Tibial artery (tissue), 4 donors: ENCODE measurements at regions not wholly inside any gene's neighbourhood (a gene's known extent, or its start where the extent isn't known, plus 50 kb on each side); places are given as distances from the start of the nearest gene placed in this dataset.
"Not testable (repeated sequence)": the region's sequence is repeated elsewhere in the genome, so short reads cannot be mapped to it uniquely, and the experiment has no call there.

ENCODE experiments used
- DNase-seq, 2 donors: peaks; one replicate each; pipeline ENCODE4 v3.0.0-alpha.2; 2019
- H3K27ac ChIP-seq, 2 donors: fragments of 200-600 bp; sonication (generic) in 1 of 2; 1 replicate in 1 of 2; 2 replicates in 1 of 2; pipeline ENCODE4 v1.5.1; 2018 to 2019; ENCODE audit warnings: mild to moderate bottlenecking in 1 of 2
- H3K27me3 ChIP-seq, 2 donors: fragments of 200-600 bp; sonication (generic) in 1 of 2; one replicate each; pipeline versions ENCODE4 v1.5.1 to v1.6.0; 2016 to 2019
- H3K36me3 ChIP-seq, 3 donors: fragments of 200-600 bp; sonication (generic) in 2 of 3; one replicate each; pipeline ENCODE4 v1.5.1; 2016 to 2019; ENCODE audit warnings: mild to moderate bottlenecking in 2 of 3
- H3K4me1 ChIP-seq, 4 donors: fragments of 200-600 bp; sonication (generic) in 2 of 4; 1 replicate in 3 of 4; 2 replicates in 1 of 4; pipeline ENCODE4 v1.5.1; 2016 to 2019
- H3K4me3 ChIP-seq, 2 donors: fragments of 200-600 bp; sonication (generic) in 1 of 2; 1 replicate in 1 of 2; 2 replicates in 1 of 2; pipeline ENCODE4 v1.5.1; 2018 to 2019; ENCODE audit warnings: mild to moderate bottlenecking in 2 of 2
- H3K9me3 ChIP-seq, 3 donors: fragments of 200-600 bp; sonication (generic) in 1 of 3; one replicate each; pipeline ENCODE4 v1.5.1; 2016 to 2019
- CTCF ChIP-seq, 2 experiments: fragments of 200-600 bp in 1 of 2; fragments of 450-650 bp in 1 of 2; IDR thresholded peaks; one replicate each; pipeline ENCODE4 v1.5.1; 2017 to 2019; ENCODE audit warnings: antibody characterized with exemption in 2 of 2, mild to moderate bottlenecking in 1 of 2, moderate library complexity in 1 of 2
- intact Hi-C: fragments of 100-400 bp; cut with DNase I; formaldehyde crosslinking; loops from one replicate; pipeline ENCODE4 v1.15.0; 2023; ENCODE audit warnings: low total_unique reads

GRCh38 chr21:17397703-17398102, 115.1 kb upstream of the CXADR start:
- no peaks in the 10 kb centered on the region for H3K27me3 ChIP-seq
- no peaks in the 10 kb centered on the region for H3K36me3 ChIP-seq
- no peaks in the 10 kb centered on the region for H3K4me1 ChIP-seq
- no peak for DNase-seq
- TF ChIP-seq CTCF (IDR thresholded peaks at IDR 0.05), result no peak
- no peak overlapping the region for H3K27ac ChIP-seq
- intact Hi-C loops, result no loop called here
- H3K9me3 ChIP-seq, result no peaks in the 10 kb centered on the region
- no peak overlapping the region for H3K4me3 ChIP-seq

GRCh38 chr21:17398954-17399353, 113.9 kb upstream of the CXADR start:
- H3K27ac ChIP-seq, H3K27me3 ChIP-seq, H3K4me3 ChIP-seq, H3K4me1 ChIP-seq, H3K36me3 ChIP-seq, intact Hi-C loops, H3K9me3 ChIP-seq, DNase-seq: not testable (repeated sequence)

- H3K9me3 ChIP-seq, result no peaks in the 10 kb centered on the region
- no peak overlapping the region for H3K27ac ChIP-seq
- TF ChIP-seq CTCF (IDR thresholded peaks at IDR 0.05), result no peak
- DNase-seq, result no peak
- H3K27me3 ChIP-seq, result no peaks in the 10 kb centered on the region
- no peaks in the 10 kb centered on the region for H3K4me1 ChIP-seq
- H3K4me3 ChIP-seq, result no peak overlapping the region
- H3K36me3 ChIP-seq, result no peaks in the 10 kb centered on the region
- intact Hi-C loops, result no loop called here
Observed at GRCh38 chr21:17402937-17403336, 109.9 kb upstream of the CXADR start.

- H3K4me1 ChIP-seq, result no peaks in the 10 kb centered on the region
- TF ChIP-seq CTCF (IDR thresholded peaks at IDR 0.05), result no peak
- DNase-seq, result no peak
- intact Hi-C loops, result no loop called here
- no peaks in the 10 kb centered on the region for H3K9me3 ChIP-seq
- H3K4me3 ChIP-seq, result no peak overlapping the region
- H3K27me3 ChIP-seq, result no peaks in the 10 kb centered on the region
- no peaks in the 10 kb centered on the region for H3K36me3 ChIP-seq
- no peak overlapping the region for H3K27ac ChIP-seq
Observed at GRCh38 chr21:17406202-17406601, 106.6 kb upstream of the CXADR start.

GRCh38 chr21:17414766-17415165, 98.1 kb upstream of the CXADR start:
- no peaks in the 10 kb centered on the region for H3K36me3 ChIP-seq
- H3K4me1 ChIP-seq, result no peaks in the 10 kb centered on the region
- H3K27ac ChIP-seq, result no peak overlapping the region
- intact Hi-C loops, result no loop called here
- H3K27me3 ChIP-seq, result no peaks in the 10 kb centered on the region
- no peak for DNase-seq
- no peak for TF ChIP-seq CTCF (IDR thresholded peaks at IDR 0.05)
- H3K4me3 ChIP-seq, result no peak overlapping the region
- no peaks in the 10 kb centered on the region for H3K9me3 ChIP-seq

GRCh38 chr21:17416139-17416538, 96.7 kb upstream of the CXADR start:
- no peaks in the 10 kb centered on the region for H3K36me3 ChIP-seq
- intact Hi-C loops, result no loop called here
- no peaks in the 10 kb centered on the region for H3K27me3 ChIP-seq
- H3K4me1 ChIP-seq, result no peaks in the 10 kb centered on the region
- H3K9me3 ChIP-seq, result no peaks in the 10 kb centered on the region
- no peak for DNase-seq
- no peak overlapping the region for H3K4me3 ChIP-seq
- TF ChIP-seq CTCF (IDR thresholded peaks at IDR 0.05), result no peak
- no peak overlapping the region for H3K27ac ChIP-seq
